Fibroblast of pulmonary artery (primary cell): ENCODE measurements at regions not wholly inside any gene's neighbourhood (a gene's known extent, or its start where the extent isn't known, plus 50 kb on each side); places are given as distances from the start of the nearest gene placed in this dataset.

Experiments used
- DNase-seq: peaks from one replicate; pipeline ENCODE4 v3.0.0-alpha.2; 2010; ENCODE audit warnings: low read depth
- H3K4me3 ChIP-seq: replicated peaks from 2 replicates; pipeline ENCODE4 v1.5.1; 2011; ENCODE audit warnings: low read depth, mild to moderate bottlenecking, control low read depth, low read length, moderate library complexity
- CTCF ChIP-seq: IDR thresholded peaks from 2 replicates; pipeline ENCODE4 v1.5.1; 2011; ENCODE audit warnings: mild to moderate bottlenecking, control low read depth, low read length, inconsistent platforms; ENCODE audit errors: missing control alignments

GRCh38 chr13:106723036-106723435, 155.1 kb upstream of the ARGLU1 start:
- no peak overlapping the region for H3K4me3 ChIP-seq
- no peak for DNase-seq
- no peak for TF ChIP-seq CTCF

DNA sequence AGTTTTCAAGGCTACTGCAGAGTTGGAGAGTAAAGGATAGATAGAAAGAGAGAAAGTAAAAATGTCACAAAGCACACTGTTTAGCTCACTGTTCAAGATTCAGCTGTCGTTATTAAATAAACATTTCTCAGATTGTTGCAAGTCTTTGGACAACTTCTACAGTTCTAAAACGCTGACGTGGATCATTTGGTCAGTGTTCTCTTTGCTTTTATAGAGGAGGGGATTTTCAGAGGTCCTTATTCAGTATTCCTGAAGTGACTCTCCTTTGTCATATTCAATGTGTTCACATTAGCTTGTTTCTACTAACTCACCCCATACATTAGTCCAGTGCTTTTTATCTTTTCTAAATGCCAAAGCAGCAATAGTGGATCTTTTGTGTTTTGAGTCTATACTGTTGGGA, 154.7 kb upstream of the ARGLU1 start:
- no peak for DNase-seq
- no peak overlapping the region for H3K4me3 ChIP-seq
- TF ChIP-seq CTCF, result no peak

GRCh38 chr13:106721599-106721998, 153.7 kb upstream of the ARGLU1 start:
- no peak overlapping the region for H3K4me3 ChIP-seq
- no peak for DNase-seq
- TF ChIP-seq CTCF, result no peak

DNA sequence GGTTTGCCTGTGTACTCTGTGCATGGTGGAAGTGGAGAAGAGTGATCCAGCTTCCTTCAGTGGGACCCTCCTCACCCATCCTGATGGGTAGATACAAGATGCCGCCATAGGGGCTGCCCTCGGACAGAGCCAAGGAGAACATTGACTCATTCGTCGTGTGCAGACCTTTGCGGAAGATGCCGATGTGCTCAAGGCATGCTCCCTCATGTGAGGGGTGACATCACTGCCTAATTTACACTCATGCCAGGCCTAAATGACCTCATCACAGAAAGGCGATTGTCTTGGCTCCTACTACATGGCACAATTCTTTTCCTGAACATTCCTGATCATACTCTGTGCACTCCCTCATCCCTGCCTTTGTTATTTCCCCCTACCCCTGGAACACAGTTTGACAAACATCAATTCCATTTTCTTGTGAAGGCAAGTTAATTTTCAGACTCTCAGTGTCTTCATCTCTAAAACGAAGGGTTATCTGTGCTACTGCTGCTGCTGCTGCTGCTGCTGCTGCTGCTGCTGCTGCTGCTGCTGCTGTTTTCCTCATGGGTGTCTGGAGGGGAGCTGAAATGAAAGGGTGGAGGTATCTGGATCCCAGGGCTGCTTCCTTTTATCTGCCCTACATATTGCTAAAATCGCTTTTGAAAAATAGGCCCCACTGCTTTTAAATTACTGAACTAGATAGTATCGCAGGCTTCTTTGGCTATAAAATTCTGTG, 146.5 kb upstream of the ARGLU1 start:
- TF ChIP-seq CTCF, result no peak
- no peak overlapping the region for H3K4me3 ChIP-seq
- DNase-seq, result no peak

DNA sequence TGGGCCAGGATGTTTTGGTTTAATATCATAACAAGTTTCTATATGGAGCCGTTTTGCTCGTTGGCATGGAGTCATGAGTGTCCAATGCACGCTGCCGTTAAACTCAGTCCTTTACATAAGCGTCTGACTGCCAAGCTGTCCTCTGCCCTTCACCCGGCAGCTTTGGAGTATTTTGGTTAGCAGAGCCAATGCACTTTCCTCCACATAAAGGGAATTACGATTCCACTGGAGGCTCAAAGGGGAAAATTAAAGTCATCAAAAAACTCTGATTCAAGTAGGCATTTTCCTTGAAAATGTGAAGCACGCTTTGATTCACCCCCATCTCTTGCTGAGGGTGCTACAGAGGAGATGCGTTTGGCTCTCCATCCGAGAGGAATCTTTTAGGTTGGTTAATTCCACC, 144.4 kb upstream of the ARGLU1 start:
- no peak overlapping the region for H3K4me3 ChIP-seq
- TF ChIP-seq CTCF, result no peak
- no peak for DNase-seq

DNA sequence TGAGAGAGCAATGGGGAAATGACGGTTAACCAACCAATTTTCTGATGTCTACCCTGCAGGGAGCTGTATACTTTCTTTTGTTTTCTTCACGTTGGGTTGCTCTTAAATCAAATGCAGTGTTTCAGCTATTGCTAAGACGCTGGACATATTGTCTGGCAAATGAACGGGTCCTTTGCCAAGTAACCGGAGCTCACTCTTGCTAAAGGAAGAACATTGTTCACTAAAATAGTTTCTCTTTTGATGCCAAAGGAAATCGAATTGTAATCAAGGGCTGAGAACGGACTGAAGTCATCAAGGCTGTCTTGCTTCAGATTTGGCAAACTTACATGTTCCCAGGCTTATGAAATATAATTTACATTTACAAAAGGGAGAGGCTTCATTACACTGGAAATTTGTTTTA, 142.3 kb upstream of the ARGLU1 start:
- H3K4me3 ChIP-seq, result peak overlapping the region; percentile 28
- peak; percentile 74 for DNase-seq
- no peak for TF ChIP-seq CTCF

GRCh38 chr13:106709522-106709921, 141.6 kb upstream of the ARGLU1 start:
- peak; percentile 87 for DNase-seq
- no peak for TF ChIP-seq CTCF
- H3K4me3 ChIP-seq, result peak overlapping the region; percentile 28
